Uterus (tissue), 2 donors: ENCODE measurements at regions not wholly inside any gene's neighbourhood (a gene's known extent, or its start where the extent isn't known, plus 50 kb on each side); places are given as distances from the start of the nearest gene placed in this dataset.

ENCODE experiments used
- CTCF ChIP-seq, 4 experiments: fragments of 200-600 bp in 2 of 4; fragments of 450-650 bp in 2 of 4; sonication (generic) in 2 of 4; IDR thresholded peaks; one replicate each; pipeline ENCODE4 v1.5.1; 2016 to 2019; ENCODE audit warnings: antibody characterized with exemption in 4 of 4, mild to moderate bottlenecking in 2 of 4, moderate library complexity in 1 of 4
- POLR2A ChIP-seq, 2 donors: fragments of 450-650 bp; IDR thresholded peaks; one replicate each; pipeline ENCODE4 v1.6.1; 2016; ENCODE audit warnings: antibody characterized with exemption in 2 of 2, mild to moderate bottlenecking in 1 of 2, moderate library complexity in 1 of 2

- TF ChIP-seq CTCF (IDR thresholded peaks at IDR 0.05) (no peak), POLR2A (IDR thresholded peaks at IDR 0.05) (no peak)
Observed at GRCh38 chr22:49247194-49247924, 580.3 kb downstream of the BRD1 start.
